GM18870 (cell line): ENCODE measurements at regions not wholly inside any gene's neighbourhood (a gene's known extent, or its start where the extent isn't known, plus 50 kb on each side); places are given as distances from the start of the nearest gene placed in this dataset.
"Not testable (repeated sequence)": the region's sequence is repeated elsewhere in the genome, so short reads cannot be mapped to it uniquely, and the experiment has no call there.

Source experiments
- ATAC-seq: cut with Tn5 transposase; IDR thresholded peaks from one replicate; pipeline ENCODE4 v1.9.1; 2021; ENCODE audit warnings: moderate library complexity; ENCODE audit not compliant: unreplicated experiment

GRCh38 chrX:91257388-91257787 is 177.3 kb upstream of the PABPC5 start:
- ATAC-seq: no peak

- ATAC-seq: no peak
Observed at GRCh38 chrX:91279479-91279878, 155.2 kb upstream of the PABPC5 start.

GRCh38 chrX:91311969-91312368 is 122.7 kb upstream of the PABPC5 start:
- ATAC-seq: peak; percentile 53

GRCh38 chrX:91318870-91319269 is 115.8 kb upstream of the PABPC5 start:
- ATAC-seq: not testable (repeated sequence)

GRCh38 chrX:91331476-91331875 is 103.2 kb upstream of the PABPC5 start:
- no peak for ATAC-seq
